ENCODE measurements at regions not wholly inside any gene's neighbourhood (a gene's known extent, or its start where the extent isn't known, plus 50 kb on each side); places are given as distances from the start of the nearest gene placed in this dataset.

DNA sequence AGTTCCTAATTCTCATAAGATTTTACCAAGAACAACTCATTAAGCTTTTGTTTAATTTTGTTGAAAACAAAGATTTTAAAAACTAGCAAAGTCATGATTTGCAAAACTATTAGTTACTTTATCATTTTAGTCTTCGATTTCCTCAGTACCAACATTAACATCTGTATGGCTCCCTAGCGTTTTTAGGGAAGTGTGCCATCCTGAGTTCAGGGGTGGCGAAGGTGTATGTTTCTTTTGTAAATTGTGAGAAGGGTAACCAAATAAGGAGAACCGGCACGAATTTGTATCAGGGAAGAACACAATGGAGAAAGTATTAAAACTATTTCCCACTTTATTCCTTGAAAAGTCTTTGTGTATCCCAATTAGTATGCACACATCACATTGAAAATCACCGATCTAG is 419.9 kb downstream of the DSC3 start:
- TF ChIP-seq, protein P1, sequence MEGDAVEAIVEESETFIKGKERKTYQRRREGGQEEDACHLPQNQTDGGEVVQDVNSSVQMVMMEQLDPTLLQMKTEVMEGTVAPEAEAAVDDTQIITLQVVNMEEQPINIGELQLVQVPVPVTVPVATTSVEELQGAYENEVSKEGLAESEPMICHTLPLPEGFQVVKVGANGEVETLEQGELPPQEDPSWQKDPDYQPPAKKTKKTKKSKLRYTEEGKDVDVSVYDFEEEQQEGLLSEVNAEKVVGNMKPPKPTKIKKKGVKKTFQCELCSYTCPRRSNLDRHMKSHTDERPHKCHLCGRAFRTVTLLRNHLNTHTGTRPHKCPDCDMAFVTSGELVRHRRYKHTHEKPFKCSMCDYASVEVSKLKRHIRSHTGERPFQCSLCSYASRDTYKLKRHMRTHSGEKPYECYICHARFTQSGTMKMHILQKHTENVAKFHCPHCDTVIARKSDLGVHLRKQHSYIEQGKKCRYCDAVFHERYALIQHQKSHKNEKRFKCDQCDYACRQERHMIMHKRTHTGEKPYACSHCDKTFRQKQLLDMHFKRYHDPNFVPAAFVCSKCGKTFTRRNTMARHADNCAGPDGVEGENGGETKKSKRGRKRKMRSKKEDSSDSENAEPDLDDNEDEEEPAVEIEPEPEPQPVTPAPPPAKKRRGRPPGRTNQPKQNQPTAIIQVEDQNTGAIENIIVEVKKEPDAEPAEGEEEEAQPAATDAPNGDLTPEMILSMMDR (IDR thresholded peaks at IDR 0.05) = no peak
- no peak for TF ChIP-seq POLR2A (IDR thresholded peaks at IDR 0.05)

Measured in uterus (tissue), 2 donors.